GM12878 (cell line): ENCODE measurements at regions not wholly inside any gene's neighbourhood (a gene's known extent, or its start where the extent isn't known, plus 50 kb on each side); places are given as distances from the start of the nearest gene placed in this dataset.

ENCODE experiments used
- ATAC-seq: fragments of 200-7000 bp; cut with Tn5 transposase; 3 replicates; pipeline ENCODE4 v1.9.1; 2020; ENCODE audit warnings: mild to moderate bottlenecking, moderate library complexity
- BruUV-seq: library from RNA; stranded (reverse); fragments of 400-500 nt; replicated peaks from 2 replicates; lab custom pipeline; 2021; lab: Mats Ljungman, UMichigan
- CTCF ChIA-PET: fragments of 300-600 bp; sonication (Branson Sonifier 250); formaldehyde crosslinking; extraction: SDS; loops from one replicate; lab custom pipeline; 2021; ENCODE audit warnings: inconsistent platforms; lab: Yijun Ruan, JAX
- POLR2A ChIA-PET: fragments of 350-600 bp; formaldehyde crosslinking; extraction: SDS; loops from one replicate; lab custom pipeline; 2021; ENCODE audit warnings: inconsistent platforms; lab: Charles Lee
- RAD21 ChIA-PET: fragments of 300-600 bp; sonication (Branson Sonifier 250); formaldehyde crosslinking; loops from one replicate; lab custom pipeline; 2023; ENCODE audit warnings: antibody characterized with exemption; ENCODE audit not compliant: unreplicated experiment; lab: Charles Lee
- SMC1A ChIA-PET: fragments of 300-600 bp; sonication (Branson Sonifier 250); formaldehyde crosslinking; loops from one replicate; lab custom pipeline; 2023; ENCODE audit not compliant: unreplicated experiment, uncharacterized antibody; lab: Charles Lee
- DNase-seq: peaks from one replicate; pipeline ENCODE4 v3.0.0-alpha.2; 2011; ENCODE audit warnings: low read depth, low spot score
- FAIRE-seq: peaks from 3 replicates; lab custom pipeline; 2011; peaks lifted over from hg19 to GRCh38; lab: Jason Lieb, UNC
- H2AFZ ChIP-seq: 2 replicates; pipeline ENCODE4 v1.6.0; 2011; ENCODE audit warnings: low read depth, low read length, control low read depth; ENCODE audit not compliant: control insufficient read depth
- H3K27ac ChIP-seq: 2 replicates; pipeline ENCODE4 v1.5.1; 2011; ENCODE audit warnings: control low read depth; ENCODE audit not compliant: control insufficient read depth, insufficient read depth
- H3K27me3 ChIP-seq, 2 experiments: replicated peaks in 1 of 2; 2 replicates each; pipeline versions ENCODE4 v1.6.0 to v1.6.1; 2011; ENCODE audit warnings: low read length in 1 of 2; ENCODE audit not compliant: control insufficient read depth in 2 of 2, insufficient read depth in 2 of 2
- H3K36me3 ChIP-seq, 2 experiments: 2 replicates each; pipeline ENCODE4 v1.5.1; 2011; ENCODE audit warnings: low read length in 1 of 2; ENCODE audit not compliant: control insufficient read depth in 2 of 2, insufficient read depth in 2 of 2
- H3K4me1 ChIP-seq: 2 replicates; pipeline ENCODE4 v1.6.1; 2011; ENCODE audit warnings: mild to moderate bottlenecking, low read length, moderate library complexity, mixed read lengths; ENCODE audit not compliant: control insufficient read depth, insufficient read depth
- H3K4me2 ChIP-seq: 2 replicates; pipeline ENCODE4 v1.6.0; 2011; ENCODE audit warnings: control low read depth; ENCODE audit not compliant: control insufficient read depth, insufficient read depth
- H3K4me3 ChIP-seq: fragments of 200-600 bp; sonication (generic); 2 replicates; pipeline ENCODE4 v1.5.1; 2016
- H3K79me2 ChIP-seq: 2 replicates; pipeline ENCODE4 v1.6.0; 2011; ENCODE audit warnings: low read length; ENCODE audit not compliant: control insufficient read depth, insufficient read depth
- H3K9ac ChIP-seq: 2 replicates; pipeline ENCODE4 v1.8.0; 2011; ENCODE audit warnings: low read length, control low read depth, mixed read lengths; ENCODE audit not compliant: control insufficient read depth, insufficient read depth
- H3K9me3 ChIP-seq: replicated peaks from 3 replicates; pipeline ENCODE4 v1.5.1; 2011; ENCODE audit warnings: mild to moderate bottlenecking, low read length; ENCODE audit not compliant: control insufficient read depth, insufficient read depth
- H4K20me1 ChIP-seq: 2 replicates; pipeline ENCODE4 v1.6.0; 2011; ENCODE audit not compliant: control insufficient read depth, insufficient read depth
- BACH1 ChIP-seq: fragments of 450-650 bp; IDR thresholded peaks from 2 replicates; pipeline ENCODE4 v1.6.1; 2017; ENCODE audit warnings: mild to moderate bottlenecking, borderline replicate concordance
- CHD2 ChIP-seq: IDR thresholded peaks from 2 replicates; pipeline ENCODE4 v1.6.1; 2011; ENCODE audit warnings: low read depth, low read length, improper control_type of control experiment, borderline replicate concordance
- CREM ChIP-seq: IDR thresholded peaks from 2 replicates; pipeline ENCODE4 v1.6.1; 2014; ENCODE audit warnings: antibody characterized with exemption, low read depth
- ESRRA ChIP-seq: IDR thresholded peaks from 2 replicates; pipeline ENCODE4 v1.6.1; 2012; ENCODE audit warnings: mild to moderate bottlenecking, low read length, improper control_type of control experiment
- ETV6 ChIP-seq, 2 experiments: fragments of 450-650 bp in 1 of 2; IDR thresholded peaks in 1 of 2; conservative IDR thresholded peaks in 1 of 2; 2 replicates each; pipeline ENCODE4 v1.6.1; 2014; ENCODE audit warnings: antibody characterized with exemption in 1 of 2, borderline replicate concordance in 1 of 2, low read depth in 1 of 2, mild to moderate bottlenecking in 1 of 2, moderate library complexity in 1 of 2
- EZH2 ChIP-seq: IDR thresholded peaks from 2 replicates; pipeline ENCODE4 v1.6.1; 2012; ENCODE audit warnings: low read depth, mild to moderate bottlenecking, control low read depth, inconsistent platforms, low read length, borderline replicate concordance; ENCODE audit not compliant: control insufficient read depth
- IKZF1 ChIP-seq: fragments of 450-650 bp; conservative IDR thresholded peaks from 2 replicates; pipeline ENCODE4 v1.6.1; 2017; ENCODE audit warnings: antibody characterized with exemption, mild to moderate bottlenecking
- IKZF2 ChIP-seq, 2 experiments: fragments of 450-650 bp; IDR thresholded peaks; 2 replicates each; pipeline ENCODE4 v1.6.1; 2017; ENCODE audit warnings: mild to moderate bottlenecking in 2 of 2, moderate library complexity in 2 of 2
- IRF3 ChIP-seq: fragments of 450-650 bp; IDR thresholded peaks from 2 replicates; pipeline ENCODE4 v1.6.1; 2014; ENCODE audit warnings: mild to moderate bottlenecking
- IRF5 ChIP-seq: fragments of 450-650 bp; IDR thresholded peaks from 2 replicates; pipeline ENCODE4 v1.6.1; 2017; ENCODE audit warnings: borderline replicate concordance
- MTA3 ChIP-seq: IDR thresholded peaks from 2 replicates; pipeline ENCODE4 v1.6.1; 2012; ENCODE audit warnings: low read length, inconsistent platforms, borderline replicate concordance
- PML ChIP-seq: IDR thresholded peaks from 2 replicates; pipeline ENCODE4 v1.6.1; 2012; ENCODE audit warnings: low read length, inconsistent platforms
- POLR2A ChIP-seq: IDR thresholded peaks from 2 replicates; pipeline ENCODE4 v1.6.1; 2011; ENCODE audit warnings: low read depth, mild to moderate bottlenecking, low read length
- SMAD5 ChIP-seq: IDR thresholded peaks from 2 replicates; pipeline ENCODE4 v1.6.1; 2016; ENCODE audit warnings: antibody characterized with exemption, low read depth
- SPI1 ChIP-seq: IDR thresholded peaks from 2 replicates; pipeline ENCODE4 v1.6.1; 2011; ENCODE audit warnings: low read depth, mild to moderate bottlenecking, low read length, moderate library complexity, borderline replicate concordance; ENCODE audit not compliant: insufficient read depth
- SREBF2 ChIP-seq: IDR thresholded peaks from 2 replicates; pipeline ENCODE4 v1.6.1; 2012; ENCODE audit warnings: mild to moderate bottlenecking, low read length
- SUZ12 ChIP-seq: fragments of 200-600 bp; sonication (generic); IDR thresholded peaks from one replicate; pipeline ENCODE4 v1.6.1; 2018; ENCODE audit warnings: antibody characterized with exemption, mild to moderate bottlenecking; ENCODE audit not compliant: unreplicated experiment
- TCF3 ChIP-seq: IDR thresholded peaks from 2 replicates; pipeline ENCODE4 v1.6.1; 2012; ENCODE audit warnings: low read depth, mild to moderate bottlenecking, low read length, borderline replicate concordance; ENCODE audit not compliant: insufficient read depth
- ZNF24 ChIP-seq: fragments of 450-650 bp; IDR thresholded peaks from 2 replicates; pipeline ENCODE4 v1.6.1; 2017; ENCODE audit warnings: antibody characterized with exemption, mild to moderate bottlenecking
- ZNF274 ChIP-seq: IDR thresholded peaks from one replicate; pipeline ENCODE4 v1.8.0; 2011; ENCODE audit not compliant: insufficient read length, insufficient read depth
- WGBS: methylation state at CpG from one replicate; pipeline ENCODE4 v1.1.6; 2016; ENCODE audit warnings: low lambda C conversion rate; ENCODE audit not compliant: insufficient replicate concordance, insufficient coverage; ENCODE audit errors: missing lambda C conversion rate; 5-methylcytosine and 5-hydroxymethylcytosine counted together
- in situ Hi-C: fragments of 300-500 bp; cut with MboI; formaldehyde crosslinking; loops from 9 replicates; pipeline ENCODE4 v1.14.3; 2018; ENCODE audit warnings: mixed read lengths
- intact Hi-C: fragments of 100-400 bp; cut with micrococcal nuclease; formaldehyde crosslinking; loops from one replicate; pipeline ENCODE4 v1.14.2; 2022; ENCODE audit not compliant: unreplicated experiment

- no peak overlapping the region for H3K27ac ChIP-seq
- peak overlapping the region; percentile 34 for H2AFZ ChIP-seq
- H3K27me3 ChIP-seq, result no peaks in the 10 kb centered on the region
- DNase-seq (no peak), FAIRE-seq (no peak), ATAC-seq (no peak)
- H3K9ac ChIP-seq, result no peak overlapping the region
- RAD21 ChIA-PET, result no interaction called here
- H3K9me3 ChIP-seq, result no peaks in the 10 kb centered on the region
- no peak overlapping the region for H3K4me2 ChIP-seq
- no peaks in the 10 kb centered on the region for H3K36me3 ChIP-seq
- WGBS, result 4% methylated on average over 8 of the region's 8 CpGs
- intact Hi-C loops, result no loop called here
- no peaks in the 10 kb centered on the region for H4K20me1 ChIP-seq
- TF ChIP-seq PML (no peak), SREBF2 (no peak), TCF3 (no peak), IKZF1 (no peak), BACH1 (no peak), MTA3 (no peak), ESRRA (no peak), POLR2A (no peak), IRF5 (no peak), EZH2 (no peak), SUZ12 (no peak), ETV6 (conservative IDR thresholded peaks at IDR 0.05 in 1 of 2, IDR thresholded peaks at IDR 0.05 in 1 of 2; ENCODE audit: borderline replicate concordance in 1 of 2, low read depth in 1 of 2) (no peak), ZNF24 (no peak), IRF3 (no peak), SMAD5 (no peak), CHD2 (no peak), ZNF274 (no peak), IKZF2 (IDR thresholded peaks at IDR 0.05) (no peak), CREM (no peak), SPI1 (no peak)
- H3K4me1 ChIP-seq, result no peaks in the 10 kb centered on the region
- no TSS peak for BruUV-seq
- in situ Hi-C loops, result no loop called here
- SMC1A ChIA-PET, result interaction anchor here (1.2 kb wide), 1 partner anchor 260 kb away, joined by 3 read pairs; no protein-coding TSS in a partner anchor
- no peak overlapping the region for H3K4me3 ChIP-seq
- no peaks in the 10 kb centered on the region for H3K79me2 ChIP-seq
- POLR2A ChIA-PET, result no interaction called here
- CTCF ChIA-PET, result interaction anchor here (7.6 kb wide), 1 partner anchor 665 kb away, joined by 109 read pairs; no protein-coding TSS in a partner anchor
Observed at GRCh38 chr4:176383273-176384077, 63.7 kb downstream of the SPCS3 start.
